ENCODE measurements at regions not wholly inside any gene's neighbourhood (a gene's known extent, or its start where the extent isn't known, plus 50 kb on each side); places are given as distances from the start of the nearest gene placed in this dataset.
"Not testable (repeated sequence)": the region's sequence is repeated elsewhere in the genome, so short reads cannot be mapped to it uniquely, and the experiment has no call there.

DNA sequence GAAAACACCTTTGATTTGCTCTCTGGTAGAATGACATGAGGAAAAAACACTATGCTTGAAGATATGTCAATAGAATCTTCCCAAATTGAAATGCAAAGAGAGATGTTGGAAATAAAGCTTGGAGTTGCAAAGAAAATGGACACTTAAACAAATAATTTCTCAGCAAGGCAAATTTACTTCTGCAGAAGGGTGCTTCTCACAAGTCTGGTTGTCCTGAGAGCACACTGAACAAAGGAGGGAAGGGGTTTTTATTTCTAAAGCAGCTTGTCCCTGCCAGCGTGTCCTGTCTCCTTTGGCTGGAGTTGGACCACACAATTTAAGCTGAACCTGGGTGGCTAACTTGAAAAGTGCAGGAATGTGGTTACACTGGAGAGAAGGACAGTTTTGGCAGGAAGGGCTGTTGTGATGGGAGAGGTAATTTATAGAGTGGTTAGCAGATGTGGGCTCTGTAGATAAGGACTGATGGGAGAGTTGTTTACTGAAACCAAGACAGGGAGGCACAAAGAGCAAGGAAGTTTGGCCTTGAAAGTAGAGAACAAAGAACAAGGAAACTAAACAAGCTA, 454.6 kb upstream of the EYS start:
- no peak for DNase-seq

DNA sequence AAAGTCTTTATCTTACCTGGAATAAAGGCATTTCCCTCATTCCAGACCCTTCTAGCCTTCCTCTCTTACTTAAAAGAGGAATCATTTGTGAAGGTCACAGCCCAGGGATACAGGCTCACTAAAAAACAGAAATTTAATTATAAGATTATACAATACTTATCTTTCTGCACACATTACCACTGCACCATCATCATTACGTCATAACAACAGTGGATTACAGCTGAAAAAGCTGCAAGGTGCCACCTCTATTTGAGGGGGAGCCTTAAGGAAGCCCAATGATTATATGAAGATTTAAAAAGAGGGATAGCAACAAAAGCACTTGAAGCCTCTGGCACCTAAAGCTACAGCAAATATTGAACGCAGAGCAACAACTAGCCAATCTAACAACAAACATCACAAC, 452.9 kb upstream of the EYS start:
- no peak for DNase-seq

DNA sequence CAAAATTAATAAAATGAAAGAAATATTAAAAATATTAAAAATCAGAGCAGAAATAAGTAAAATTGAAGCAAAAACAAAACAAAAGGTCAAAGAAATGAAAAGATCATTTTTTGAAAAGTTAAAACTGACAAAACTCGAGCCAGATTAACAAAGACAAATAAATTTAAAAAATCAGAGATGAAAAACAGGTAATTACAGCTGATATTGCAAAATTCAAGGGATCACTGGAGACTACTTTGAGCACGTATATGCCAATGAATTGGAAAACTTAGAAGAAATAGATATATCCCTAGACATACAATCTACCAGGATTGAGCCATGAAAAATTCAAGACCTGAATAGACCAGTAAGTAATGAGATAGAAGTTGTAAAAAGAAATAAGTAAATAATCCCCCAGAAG, 446.2 kb upstream of the EYS start:
- DNase-seq: no peak

DNA sequence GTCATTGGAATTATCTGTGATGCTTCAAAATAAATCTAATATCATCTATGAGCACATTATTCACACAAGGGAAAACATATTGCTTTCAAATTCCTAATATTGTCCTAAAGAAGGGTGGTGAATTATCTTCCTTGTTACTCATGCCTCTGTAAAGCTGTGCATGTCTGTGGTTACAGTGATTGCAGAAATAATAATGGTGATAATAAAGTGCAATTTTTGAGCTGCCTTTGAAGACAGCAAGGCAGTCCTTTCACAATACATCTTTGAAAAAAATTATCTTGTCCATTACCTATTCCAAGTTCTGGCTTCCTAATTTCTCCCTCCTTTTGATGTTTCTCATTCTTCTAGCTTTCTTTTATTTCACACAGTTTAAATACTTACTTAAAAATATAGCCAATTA, 442.1 kb upstream of the EYS start:
- no peak for DNase-seq

DNA sequence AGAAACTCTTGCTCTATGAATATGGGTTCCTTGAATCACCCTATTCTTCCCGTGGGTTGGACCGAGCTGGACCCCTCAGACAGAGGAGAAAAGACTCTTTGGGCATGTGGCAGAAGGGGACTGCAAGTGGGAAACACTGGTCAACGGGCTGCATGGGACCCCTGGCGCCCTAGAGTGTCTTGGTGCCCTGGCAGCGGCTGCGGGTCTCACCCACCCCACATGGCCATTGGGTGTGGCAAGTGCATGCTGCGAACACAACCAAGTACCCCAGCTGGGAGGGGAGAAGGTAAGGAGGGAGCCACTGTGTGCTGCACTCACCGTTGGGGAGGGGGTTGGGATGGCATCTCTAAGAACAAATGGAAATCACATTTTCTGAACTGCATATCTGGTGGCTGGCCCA, 438.8 kb upstream of the EYS start:
- DNase-seq: no peak

DNA sequence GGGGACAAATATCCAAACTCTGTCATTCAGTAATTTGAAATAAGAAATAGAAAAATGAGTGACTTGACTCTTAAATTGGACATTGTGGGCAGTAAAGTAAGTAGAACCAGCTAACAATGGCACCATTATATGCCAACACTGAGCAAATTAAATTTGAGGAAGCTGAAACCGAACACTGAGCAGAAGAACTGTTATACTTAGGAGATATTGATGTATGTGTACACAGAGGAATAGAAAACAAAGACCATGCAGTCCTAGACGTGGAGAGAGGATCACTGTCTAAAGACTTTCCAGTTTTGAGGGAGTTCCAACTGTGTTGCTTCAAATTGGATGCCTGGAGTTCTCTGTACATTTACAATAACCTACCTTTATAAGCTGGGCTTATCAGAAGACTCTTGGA, 427.0 kb upstream of the EYS start:
- no peak for DNase-seq

DNA sequence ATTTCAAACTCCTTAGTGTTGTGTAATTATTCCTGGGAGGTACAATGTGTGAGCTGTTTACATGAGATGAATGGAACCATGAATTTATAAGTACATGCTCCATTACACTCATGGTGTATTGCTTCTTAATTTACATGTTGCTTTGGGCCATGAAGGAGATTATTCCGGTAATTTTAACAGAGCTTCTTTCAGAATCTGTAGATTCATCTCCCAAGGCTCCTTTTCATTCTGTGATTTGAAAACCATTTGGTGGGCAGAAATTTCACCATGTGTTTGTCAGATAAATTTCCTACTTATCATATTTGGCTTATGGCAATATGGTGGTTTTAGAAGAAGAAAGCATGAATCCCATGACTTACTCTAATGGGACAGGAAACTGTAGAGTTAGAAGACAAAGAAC, 421.6 kb upstream of the EYS start:
- DNase-seq: no peak

DNA sequence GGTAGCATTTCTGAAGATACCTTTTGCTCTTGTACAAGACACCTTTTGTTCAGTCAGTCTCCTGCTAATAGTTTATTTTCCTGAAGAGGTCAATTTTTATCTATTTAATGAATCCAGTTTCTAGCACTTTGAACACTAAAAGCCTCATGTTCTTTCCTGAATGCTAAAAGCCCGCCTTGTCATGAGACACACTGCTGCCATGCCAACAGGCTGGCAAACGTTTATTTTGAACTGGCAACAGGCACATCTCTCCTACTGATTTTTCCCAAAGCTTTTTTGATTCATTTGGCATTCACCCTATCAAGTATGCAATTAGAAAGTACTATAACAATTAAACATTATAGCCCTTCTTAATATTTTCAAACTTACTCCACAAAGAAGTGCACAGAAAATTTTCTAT, 421.2 kb upstream of the EYS start:
- DNase-seq: no peak

DNA sequence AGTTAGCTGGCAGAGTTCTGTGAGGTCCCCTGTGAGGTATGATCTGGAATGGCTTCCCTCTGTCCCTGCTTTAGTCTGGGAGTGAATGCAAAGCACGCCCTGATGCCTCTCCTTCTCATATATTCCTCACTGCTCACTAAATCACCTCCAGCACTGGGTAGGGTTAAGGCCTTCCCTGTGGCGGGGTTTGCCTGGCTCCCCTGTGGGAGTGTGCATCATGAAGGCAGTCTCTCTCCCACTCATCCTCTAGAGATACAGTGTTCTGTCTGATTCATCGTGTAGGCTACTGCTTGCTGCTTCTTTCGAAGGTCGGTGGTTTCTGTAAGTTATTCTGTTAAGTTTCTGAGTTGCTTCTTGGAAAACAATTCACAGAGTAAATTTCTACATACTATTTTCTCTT, 420.0 kb upstream of the EYS start:
- no peak for DNase-seq

DNA sequence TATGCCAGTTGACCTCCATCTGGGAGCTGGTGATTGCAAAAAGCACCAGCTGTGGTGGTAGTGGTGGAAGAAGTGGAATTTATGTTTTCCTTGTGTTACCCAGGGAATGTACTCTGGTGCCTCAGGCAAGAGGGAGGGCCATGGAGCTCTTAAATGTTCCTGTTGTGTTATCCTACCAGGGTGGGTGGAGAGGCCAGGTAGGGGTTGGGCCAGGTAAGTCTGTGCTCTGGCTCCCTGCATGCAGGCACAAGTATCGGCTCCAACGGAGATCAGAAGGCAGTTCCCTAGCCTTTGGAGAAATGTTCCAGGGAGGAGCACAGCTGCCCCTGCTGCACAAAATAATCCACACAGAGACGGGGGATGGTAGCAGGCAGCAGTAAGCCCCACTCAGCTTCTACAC, 419.3 kb upstream of the EYS start:
- no peak for DNase-seq

DNA sequence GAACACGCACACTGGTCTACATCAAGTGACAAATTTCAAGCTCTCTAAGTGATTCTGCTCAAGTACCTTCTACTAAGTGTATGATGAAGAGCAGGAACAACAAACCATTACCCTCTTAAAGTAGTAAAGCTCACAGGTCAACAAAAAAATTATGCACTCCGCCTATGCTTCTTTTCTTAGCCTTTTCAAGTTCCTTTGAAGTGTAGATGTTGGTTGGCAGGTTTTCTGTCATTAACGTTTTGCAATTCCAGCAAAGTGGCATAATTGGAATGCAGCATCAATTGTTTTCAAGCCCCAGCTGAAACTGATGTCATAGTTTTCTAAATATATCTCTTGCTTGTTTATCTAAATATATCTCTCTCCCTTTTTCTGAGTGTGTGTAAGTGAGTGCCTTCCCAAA, 396.9 kb upstream of the EYS start:
- no peak for DNase-seq

DNA sequence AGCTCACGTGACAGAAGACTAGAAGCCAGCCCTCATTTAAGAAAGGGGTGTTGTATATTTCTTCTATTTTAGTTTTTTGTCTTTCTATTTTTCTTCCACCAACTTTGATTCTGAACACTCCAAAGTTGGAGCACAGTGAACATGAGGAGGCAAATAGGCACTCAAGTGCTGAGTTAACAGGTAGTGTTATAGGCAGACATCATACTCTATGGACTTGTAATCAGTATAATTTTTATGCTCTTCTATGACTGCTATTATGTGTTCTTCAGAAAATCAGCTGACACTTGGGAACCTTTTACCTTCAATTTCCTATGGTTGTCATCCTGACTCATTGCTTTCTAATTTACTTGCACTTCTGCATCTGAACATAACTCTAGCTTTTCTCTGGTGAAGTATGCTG, 396.3 kb upstream of the EYS start:
- no peak for DNase-seq

DNA sequence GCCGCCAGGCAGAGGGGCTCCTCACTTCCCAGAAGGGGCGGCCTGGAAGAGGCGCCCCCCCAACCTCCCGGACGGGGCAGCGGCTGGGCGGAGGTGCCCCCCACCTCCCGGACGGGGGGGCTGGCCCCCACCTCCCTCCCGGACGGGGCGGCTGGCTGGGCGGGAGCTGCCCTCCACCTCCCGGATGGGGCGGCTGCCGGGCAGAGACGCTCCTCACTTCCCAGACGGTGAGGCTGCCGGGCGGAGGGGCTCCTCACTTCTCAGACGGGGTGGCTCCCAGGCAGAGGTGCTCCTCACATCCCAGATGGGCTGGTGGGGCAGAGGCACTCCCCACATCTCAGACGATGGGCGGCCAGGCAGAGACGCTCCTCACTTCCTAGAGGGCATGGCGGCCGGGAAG, 389.7 kb upstream of the EYS start:
- DNase-seq: no peak

DNA sequence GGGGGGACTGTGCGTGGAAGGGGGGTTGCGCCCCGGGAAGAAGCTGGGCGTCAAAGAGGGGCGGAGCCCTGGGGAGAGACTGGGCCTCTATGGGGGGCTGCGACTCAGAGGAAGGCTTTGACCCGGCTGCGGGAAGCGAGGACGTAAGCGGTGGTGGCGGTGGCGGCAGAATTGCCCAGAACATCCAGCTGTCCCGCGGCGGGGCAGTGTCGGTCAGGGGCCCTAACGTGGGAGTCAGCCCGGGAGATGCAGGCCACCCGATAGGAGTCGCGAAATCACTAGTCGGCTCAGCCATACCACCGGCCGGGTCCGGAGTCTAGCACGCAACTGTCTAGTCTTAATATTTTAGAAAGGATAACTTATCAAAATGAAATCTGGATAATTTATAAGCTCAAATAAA, 387.6 kb upstream of the EYS start:
- DNase-seq: no peak

DNA sequence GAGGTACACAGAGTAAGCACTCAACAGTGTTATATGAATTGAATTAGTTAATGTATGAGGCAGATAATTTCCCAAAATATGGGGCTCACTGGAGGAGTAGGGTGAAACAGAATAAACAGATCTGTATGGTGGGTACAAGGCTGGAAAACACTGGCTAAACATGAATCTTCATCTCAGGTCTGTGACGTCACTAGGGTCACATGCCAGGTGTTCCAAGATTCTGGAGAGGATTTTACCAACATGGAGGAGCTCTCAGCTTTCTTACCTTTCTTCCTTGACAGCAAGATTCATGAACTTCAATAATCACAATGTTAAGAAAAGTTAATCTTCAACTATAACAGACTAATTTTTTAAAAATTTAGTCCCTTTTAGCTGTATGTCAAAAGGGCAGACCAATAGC, 385.3 kb upstream of the EYS start:
- not testable (repeated sequence) for DNase-seq

DNA sequence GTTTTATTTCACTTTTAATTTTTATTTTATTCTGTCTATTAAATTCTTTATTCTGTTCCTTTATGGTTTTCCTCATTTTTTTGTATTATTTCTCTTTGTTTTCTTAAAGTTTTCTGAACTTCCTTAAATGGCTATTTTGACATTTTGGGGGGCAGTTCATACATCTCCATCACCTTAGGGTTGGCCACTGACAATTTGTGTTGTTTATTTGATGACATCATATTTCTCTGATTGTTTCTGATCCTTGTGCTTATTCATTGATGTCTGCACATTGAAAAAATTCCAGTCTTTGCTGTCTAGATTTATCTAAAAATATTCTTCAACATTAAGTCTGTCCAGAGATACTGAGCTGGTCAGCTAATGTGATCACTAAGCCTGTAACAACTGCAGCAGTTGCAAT, 379.5 kb upstream of the EYS start:
- no peak for DNase-seq

DNA sequence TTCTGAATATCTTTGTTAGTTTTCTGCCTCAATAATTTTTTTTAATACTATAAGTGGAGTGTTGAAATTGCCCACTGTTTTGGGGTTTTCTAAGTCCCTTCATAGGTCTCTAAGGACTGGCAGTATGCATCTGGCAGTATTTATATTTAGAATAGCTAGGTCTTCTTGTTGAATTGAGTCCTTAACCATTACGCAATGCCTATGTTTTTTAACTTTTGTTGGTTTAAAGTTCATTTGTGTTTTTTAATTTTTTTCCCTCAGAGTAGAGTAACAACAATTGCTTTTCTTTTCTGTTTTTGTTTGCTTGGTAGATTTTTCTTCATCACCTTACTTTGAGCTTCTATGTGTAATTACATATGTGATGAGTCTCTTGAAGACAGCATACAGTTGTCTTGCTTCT, 375.9 kb upstream of the EYS start:
- DNase-seq: no peak

DNA sequence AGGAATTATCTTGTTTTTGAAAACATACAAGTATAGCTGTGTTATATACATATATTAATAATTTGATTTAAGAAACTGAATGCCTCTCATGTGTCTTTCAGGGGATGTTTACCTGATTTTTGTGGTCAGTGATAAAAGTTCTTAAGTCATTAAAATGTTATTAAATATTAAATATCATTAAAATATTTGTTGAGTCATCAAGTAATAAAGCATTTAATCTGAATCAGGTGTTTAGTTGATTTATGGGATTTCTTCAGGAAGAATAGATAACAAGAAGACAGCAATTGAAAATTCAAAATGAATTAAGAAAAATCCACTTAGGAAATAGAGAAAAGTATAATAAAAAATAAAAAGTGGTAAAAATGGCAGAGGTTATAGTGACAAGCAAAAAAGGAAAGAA, 361.9 kb upstream of the EYS start:
- DNase-seq: no peak

DNA sequence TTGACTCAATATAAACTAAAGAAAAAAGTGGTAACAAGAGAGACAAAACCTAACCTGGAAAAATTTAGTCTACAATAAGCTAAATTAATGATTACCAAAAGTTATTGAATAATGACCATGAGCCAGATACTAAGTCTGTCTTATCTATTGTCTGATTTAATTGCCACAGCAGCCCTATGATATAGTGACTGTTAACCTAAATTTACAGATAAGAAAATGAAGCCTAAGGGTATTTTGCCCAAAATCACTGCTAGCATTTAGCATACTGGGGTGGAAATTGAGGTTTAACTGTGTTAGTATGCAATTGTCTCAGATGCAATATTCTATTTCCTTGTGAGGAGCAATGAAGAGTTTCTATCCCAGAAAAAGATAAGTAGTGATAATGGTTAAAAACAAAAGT, 361.0 kb upstream of the EYS start:
- DNase-seq: no peak

DNA sequence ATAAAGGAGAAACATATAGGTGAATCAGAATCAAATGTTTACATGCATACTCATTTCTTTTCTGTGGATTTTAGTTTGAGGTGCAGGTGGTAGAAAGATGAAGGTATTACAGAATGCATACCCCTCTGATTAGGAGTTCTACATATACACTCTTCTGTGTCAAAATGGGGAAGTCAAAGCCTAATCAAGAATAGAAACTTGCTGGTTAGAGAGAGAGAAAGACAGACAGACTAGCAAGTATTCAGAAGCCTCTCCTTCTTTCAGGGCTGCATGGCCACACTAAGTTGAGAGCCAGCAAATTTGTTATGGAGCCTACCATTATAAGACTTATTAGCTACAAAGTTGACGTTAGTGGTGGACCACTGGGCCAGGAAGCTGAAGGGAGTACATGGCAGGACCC, 358.3 kb upstream of the EYS start:
- no peak for DNase-seq

DNA sequence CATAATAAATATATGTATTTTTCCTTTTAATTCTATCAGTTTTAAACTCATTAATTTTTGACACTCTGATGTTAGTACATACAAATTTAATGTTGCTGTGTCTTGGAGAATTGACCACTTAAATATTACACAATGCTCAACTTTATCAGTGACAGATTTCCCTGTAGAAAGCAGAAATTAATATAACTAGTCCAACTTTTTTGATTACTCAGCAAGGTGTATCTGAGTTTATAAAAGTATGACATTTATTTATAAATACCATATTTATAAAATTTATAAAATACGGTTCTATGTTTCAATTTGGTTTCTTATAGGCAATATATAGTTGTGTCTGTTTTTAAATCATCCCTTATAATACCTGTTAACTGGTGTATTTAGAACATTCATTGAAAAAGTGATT, 350.0 kb upstream of the EYS start:
- DNase-seq: no peak

DNA sequence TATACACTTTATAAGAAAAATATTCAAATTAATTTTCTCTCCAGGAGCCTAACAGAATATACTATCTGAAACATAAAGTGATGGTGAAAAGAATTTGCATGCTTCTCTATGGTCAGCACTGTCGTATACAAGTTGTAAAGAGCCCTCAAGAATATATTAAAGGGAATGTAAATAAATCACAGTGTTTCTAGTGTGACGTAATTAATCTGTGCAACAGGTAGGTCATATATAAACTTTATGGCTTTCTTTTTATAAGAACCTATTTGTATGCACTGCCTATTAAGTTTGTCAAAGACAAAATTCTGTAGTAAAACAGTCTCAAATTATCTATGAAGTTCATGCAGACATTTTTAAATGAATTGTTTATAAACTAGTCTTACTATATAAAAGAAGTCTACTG, 347.9 kb upstream of the EYS start:
- DNase-seq: no peak

DNA sequence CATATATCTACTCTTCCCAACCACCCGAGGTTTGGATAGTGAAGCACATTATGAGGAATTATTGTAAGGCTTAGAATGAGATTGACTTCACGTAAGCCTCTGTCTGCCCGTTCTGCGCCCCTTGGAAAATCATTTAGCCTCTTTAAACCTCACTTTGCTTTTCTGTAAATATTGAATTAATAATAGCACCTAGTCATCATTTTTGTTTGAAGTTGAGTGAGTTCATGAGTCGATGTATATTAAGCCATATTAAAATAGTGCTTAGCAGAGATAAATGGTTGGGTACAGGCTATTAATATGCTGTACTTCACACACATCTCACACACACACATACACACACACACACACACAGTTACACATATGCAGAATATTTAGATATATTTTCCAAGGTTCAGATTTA, 344.8 kb upstream of the EYS start:
- DNase-seq: no peak

DNA sequence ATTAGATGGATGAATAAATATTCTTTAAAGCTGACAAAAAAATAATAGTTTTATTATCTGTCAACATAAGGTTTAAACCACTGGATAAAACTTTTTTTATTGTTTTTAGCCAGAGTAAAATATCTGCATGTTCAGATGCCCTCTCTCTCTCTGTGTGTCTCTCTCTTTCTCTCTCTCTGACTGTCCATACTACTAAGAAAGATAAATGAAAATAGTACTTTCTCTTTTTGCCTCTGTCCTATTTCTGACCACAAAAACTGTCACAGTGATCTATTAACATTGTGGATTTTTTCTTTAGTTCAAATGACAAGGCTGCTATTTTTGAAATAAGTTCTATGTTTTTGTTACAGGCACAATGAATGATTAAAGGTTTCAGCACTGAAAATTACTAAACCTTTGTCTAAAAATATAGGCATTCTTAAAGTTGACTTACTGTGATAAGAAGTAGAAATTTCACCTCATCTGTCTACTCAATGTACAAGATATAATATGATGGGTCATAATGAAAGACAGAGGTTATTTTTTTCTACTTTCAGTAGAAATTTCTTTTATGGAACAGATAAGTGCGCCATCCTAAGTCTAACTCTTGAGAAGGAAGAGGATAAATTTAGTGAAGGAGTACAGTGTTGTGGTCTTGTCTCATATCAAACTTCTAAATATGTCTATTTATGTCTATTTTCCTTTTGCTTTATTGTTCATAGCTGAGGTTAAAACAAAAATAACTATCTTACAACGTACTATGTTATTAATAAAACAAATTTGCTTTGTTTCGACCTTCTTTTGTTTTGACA, 341.9 kb upstream of the EYS start:
- no peak for DNase-seq

DNA sequence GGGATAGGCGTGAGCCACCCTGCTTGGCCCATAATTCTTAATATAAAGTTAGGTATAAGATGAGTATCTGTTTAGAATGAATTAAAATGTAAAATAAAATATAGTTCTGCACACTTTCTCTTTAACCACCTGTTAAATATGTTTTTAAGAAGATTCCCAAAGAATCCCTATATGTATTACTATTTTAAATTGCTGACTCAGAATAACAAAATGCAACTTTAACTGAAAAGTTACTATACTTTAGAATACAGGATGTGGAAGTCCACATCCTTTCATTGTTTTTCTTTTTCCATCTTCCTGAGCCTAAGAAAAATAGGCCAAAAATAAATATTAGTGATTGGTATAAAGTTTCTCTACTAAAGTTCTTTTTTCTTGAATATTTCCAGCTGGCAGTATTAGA, 325.6 kb upstream of the EYS start:
- DNase-seq: no peak
